Endodermal cell (in vitro differentiated cells): ENCODE measurements at regions not wholly inside any gene's neighbourhood (a gene's known extent, or its start where the extent isn't known, plus 50 kb on each side); places are given as distances from the start of the nearest gene placed in this dataset.

Source experiments
- DNase-seq: peaks from one replicate; pipeline ENCODE4 v3.0.0-alpha.2; 2017
- H3K27ac ChIP-seq: 2 replicates; pipeline ENCODE4 v1.5.1; 2013; ENCODE audit warnings: mild to moderate bottlenecking, low read depth, low read length, moderate library complexity
- H3K27me3 ChIP-seq: 2 replicates; pipeline ENCODE4 v1.6.1; 2013; ENCODE audit warnings: mild to moderate bottlenecking, low read length, moderate library complexity; ENCODE audit not compliant: insufficient read depth, control insufficient read depth, poor library complexity, severe bottlenecking
- H3K36me3 ChIP-seq: 2 replicates; pipeline ENCODE4 v1.7.0; 2013; ENCODE audit warnings: mild to moderate bottlenecking, low read length, moderate library complexity; ENCODE audit not compliant: control insufficient read depth, insufficient read depth
- H3K4me1 ChIP-seq: one replicate; pipeline ENCODE4 v1.7.0; 2013; ENCODE audit warnings: low read length; ENCODE audit not compliant: control insufficient read depth, insufficient read depth
- H3K4me3 ChIP-seq: 2 replicates; pipeline ENCODE4 v1.5.1; 2013; ENCODE audit warnings: mild to moderate bottlenecking, low read length, moderate library complexity
- H3K9ac ChIP-seq: 2 replicates; pipeline ENCODE4 v1.6.1; 2013; ENCODE audit warnings: mild to moderate bottlenecking, low read length, moderate library complexity; ENCODE audit not compliant: poor library complexity, severe bottlenecking; ENCODE audit errors: extremely low read depth
- H3K9me3 ChIP-seq: 2 replicates; pipeline ENCODE4 v1.6.1; 2013; ENCODE audit warnings: mild to moderate bottlenecking, low read length, moderate library complexity; ENCODE audit not compliant: control insufficient read depth
- H3K27ac Mint-ChIP-seq: 2 replicates; pipeline ENCODE4 v1.8.0; 2020; ENCODE audit warnings: mixed read lengths
- H3K27me3 Mint-ChIP-seq: 2 replicates; pipeline ENCODE4 v1.8.0; 2021; ENCODE audit warnings: mild to moderate bottlenecking, mixed read lengths; ENCODE audit not compliant: insufficient read depth
- H3K36me3 Mint-ChIP-seq: 2 replicates; pipeline ENCODE4 v1.8.0; 2020; ENCODE audit warnings: low read depth, mixed read lengths
- H3K4me1 Mint-ChIP-seq: 2 replicates; pipeline ENCODE4 v1.8.0; 2020; ENCODE audit warnings: mixed read lengths
- H3K4me3 Mint-ChIP-seq: 2 replicates; pipeline ENCODE4 v1.8.0; 2020; ENCODE audit warnings: mild to moderate bottlenecking, moderate library complexity, mixed read lengths
- H3K9me3 Mint-ChIP-seq: 2 replicates; pipeline ENCODE4 v1.8.0; 2020; ENCODE audit warnings: mild to moderate bottlenecking, mixed read lengths
- CTCF ChIP-seq: fragments of 200-600 bp; sonication (generic); conservative IDR thresholded peaks from 2 replicates; pipeline ENCODE4 v1.5.0; 2021; ENCODE audit warnings: antibody characterized with exemption, mild to moderate bottlenecking
- WGBS, 2 experiments: methylation state at CpG; one replicate each; pipeline versions ENCODE4 v1.1.5 to v1.1.7; 2013; ENCODE audit warnings: missing lambda C conversion rate in 2 of 2, mixed read lengths in 1 of 2; ENCODE audit not compliant: insufficient coverage in 1 of 2, insufficient read length in 1 of 2; 5-methylcytosine and 5-hydroxymethylcytosine counted together

GRCh38 chr13:79126706-79127105 is 279.3 kb downstream of the RBM26 start:
- Mint-ChIP-seq H3K27ac (no peak overlapping the region), H3K9me3 (peaks cover 5% of the 10 kb centered on the region), H3K36me3 (no peaks in the 10 kb centered on the region), H3K27me3 (peaks cover 3% of the 10 kb centered on the region), H3K4me1 (peaks cover 5% of the 10 kb centered on the region), H3K4me3 (no peak overlapping the region)
- H3K36me3 ChIP-seq, result no peaks in the 10 kb centered on the region
- H3K27me3 ChIP-seq, result no peaks in the 10 kb centered on the region
- peaks cover 13% of the 10 kb centered on the region for H3K9me3 ChIP-seq
- H3K4me3 ChIP-seq, result no peak overlapping the region
- no CpG with 5 or more reads among the region's 1 CpG for WGBS, 2 experiments
- no peak for DNase-seq
- H3K4me1 ChIP-seq, result no peaks in the 10 kb centered on the region
- no peak overlapping the region for H3K27ac ChIP-seq
- no peak for TF ChIP-seq CTCF
- H3K9ac ChIP-seq, result no peak overlapping the region

GRCh38 chr13:79124183-79124582 is 281.9 kb downstream of the RBM26 start:
- H3K36me3 ChIP-seq, result no peaks in the 10 kb centered on the region
- no peak overlapping the region for H3K27ac ChIP-seq
- no peak overlapping the region for H3K9ac ChIP-seq
- H3K27me3 ChIP-seq, result no peaks in the 10 kb centered on the region
- Mint-ChIP-seq H3K36me3 (no peaks in the 10 kb centered on the region), H3K4me1 (no peaks in the 10 kb centered on the region), H3K4me3 (no peak overlapping the region), H3K9me3 (peaks cover 6% of the 10 kb centered on the region), H3K27ac (no peak overlapping the region), H3K27me3 (no peaks in the 10 kb centered on the region)
- H3K4me1 ChIP-seq, result no peaks in the 10 kb centered on the region
- peaks cover 13% of the 10 kb centered on the region for H3K9me3 ChIP-seq
- TF ChIP-seq CTCF, result no peak
- H3K4me3 ChIP-seq, result no peak overlapping the region
- WGBS, 2 experiments, result 96 to 100% methylated on average over 2 of the region's 2 CpGs
- no peak for DNase-seq

GRCh38 chr13:79121286-79121685 is 284.8 kb downstream of the RBM26 start:
- Mint-ChIP-seq H3K27ac (no peak overlapping the region), H3K4me1 (no peaks in the 10 kb centered on the region), H3K36me3 (no peaks in the 10 kb centered on the region), H3K9me3 (peaks cover 6% of the 10 kb centered on the region), H3K4me3 (no peak overlapping the region), H3K27me3 (no peaks in the 10 kb centered on the region)
- no peaks in the 10 kb centered on the region for H3K36me3 ChIP-seq
- no peak overlapping the region for H3K4me3 ChIP-seq
- DNase-seq, result no peak
- H3K27ac ChIP-seq, result no peak overlapping the region
- WGBS, 2 experiments, result 80 to 85% methylated on average over 4 of the region's 4 CpGs
- H3K9me3 ChIP-seq, result no peaks in the 10 kb centered on the region
- TF ChIP-seq CTCF, result no peak
- no peak overlapping the region for H3K9ac ChIP-seq
- H3K4me1 ChIP-seq, result no peaks in the 10 kb centered on the region
- no peaks in the 10 kb centered on the region for H3K27me3 ChIP-seq
